ENCODE measurements at regions not wholly inside any gene's neighbourhood (a gene's known extent, or its start where the extent isn't known, plus 50 kb on each side); places are given as distances from the start of the nearest gene placed in this dataset.

DNA sequence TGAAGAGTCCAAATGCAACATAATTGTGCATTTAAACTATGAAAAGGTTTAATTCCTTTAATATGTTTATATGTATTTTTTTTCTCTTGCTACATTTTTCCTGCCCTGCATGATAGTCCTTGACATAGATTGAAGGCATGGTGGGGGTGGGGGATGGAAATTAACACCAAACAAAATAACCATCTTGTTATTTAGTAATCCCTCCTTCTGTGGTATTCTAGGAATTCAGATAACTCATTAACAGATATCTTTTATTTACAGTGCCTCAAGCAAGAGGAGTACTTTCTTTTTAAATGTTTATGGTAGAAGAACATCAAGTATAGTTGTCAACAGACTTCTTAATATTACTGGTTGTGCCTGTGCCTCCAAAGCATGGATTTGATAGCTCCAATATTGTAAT is 337.6 kb upstream of the SEMA3A start:
- no peaks in the 10 kb centered on the region for H3K79me2 ChIP-seq (ENCODE audit: insufficient read depth, low read length)
- no peaks in the 10 kb centered on the region for H3K4me1 ChIP-seq (ENCODE audit: insufficient read depth, low read length)
- DNase-seq = no peak

DNA sequence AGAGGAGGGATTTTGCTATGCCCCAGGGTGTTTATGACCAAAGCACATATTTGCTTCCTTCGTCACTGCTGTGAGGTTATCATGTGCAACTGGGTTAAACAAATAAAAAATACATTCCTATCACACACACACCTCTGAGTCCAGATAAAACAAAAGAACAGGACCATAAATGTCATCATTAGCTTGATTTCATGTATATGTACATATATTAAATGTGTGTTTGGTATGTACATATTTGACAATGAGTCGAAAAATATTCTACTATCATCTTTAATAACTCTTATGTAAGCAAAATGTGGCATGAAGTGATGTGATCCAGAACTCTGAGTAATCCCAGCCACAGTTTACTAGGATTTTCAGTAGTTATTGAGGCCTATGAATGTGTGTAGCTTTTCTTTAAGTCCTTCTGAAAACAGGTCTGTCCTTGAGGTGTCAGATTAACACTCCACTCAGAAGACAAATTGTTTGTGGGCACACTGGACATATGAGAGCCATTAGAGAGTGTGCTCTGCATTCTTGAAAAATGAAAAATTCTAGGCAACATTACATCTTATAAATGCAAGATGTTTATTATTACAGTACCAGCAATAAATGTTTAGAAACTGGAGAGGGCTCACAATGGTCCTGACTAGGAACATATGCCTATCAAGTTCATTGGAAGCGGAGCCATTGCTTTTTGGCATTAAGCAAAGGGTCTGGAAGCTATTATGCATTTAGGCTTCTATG is 335.1 kb upstream of the SEMA3A start:
- H3K4me3 ChIP-seq (ENCODE audit: low read depth in 1 of 2, low read length in 2 of 2) = no peak overlapping the region
- H2AFZ ChIP-seq (ENCODE audit: low read depth, low read length) = no peak overlapping the region
- no peaks in the 10 kb centered on the region for H4K20me1 ChIP-seq (ENCODE audit: insufficient read depth, low read length)
- H3K4me1 ChIP-seq (ENCODE audit: insufficient read depth, low read length) = no peaks in the 10 kb centered on the region
- TF ChIP-seq, protein P1, sequence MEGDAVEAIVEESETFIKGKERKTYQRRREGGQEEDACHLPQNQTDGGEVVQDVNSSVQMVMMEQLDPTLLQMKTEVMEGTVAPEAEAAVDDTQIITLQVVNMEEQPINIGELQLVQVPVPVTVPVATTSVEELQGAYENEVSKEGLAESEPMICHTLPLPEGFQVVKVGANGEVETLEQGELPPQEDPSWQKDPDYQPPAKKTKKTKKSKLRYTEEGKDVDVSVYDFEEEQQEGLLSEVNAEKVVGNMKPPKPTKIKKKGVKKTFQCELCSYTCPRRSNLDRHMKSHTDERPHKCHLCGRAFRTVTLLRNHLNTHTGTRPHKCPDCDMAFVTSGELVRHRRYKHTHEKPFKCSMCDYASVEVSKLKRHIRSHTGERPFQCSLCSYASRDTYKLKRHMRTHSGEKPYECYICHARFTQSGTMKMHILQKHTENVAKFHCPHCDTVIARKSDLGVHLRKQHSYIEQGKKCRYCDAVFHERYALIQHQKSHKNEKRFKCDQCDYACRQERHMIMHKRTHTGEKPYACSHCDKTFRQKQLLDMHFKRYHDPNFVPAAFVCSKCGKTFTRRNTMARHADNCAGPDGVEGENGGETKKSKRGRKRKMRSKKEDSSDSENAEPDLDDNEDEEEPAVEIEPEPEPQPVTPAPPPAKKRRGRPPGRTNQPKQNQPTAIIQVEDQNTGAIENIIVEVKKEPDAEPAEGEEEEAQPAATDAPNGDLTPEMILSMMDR (IDR thresholded peaks at IDR 0.05; ENCODE audit: borderline replicate concordance, extremely low read depth, low read length, poor library complexity, severe bottlenecking) = no peak
- TF ChIP-seq EZH2 (IDR thresholded peaks at IDR 0.05; ENCODE audit: borderline replicate concordance, low read depth, low read length, severe bottlenecking) = no peak
- DNase-seq (no peak), ATAC-seq (ENCODE audit: insufficient read depth, low read depth) (no peak)
- H3K36me3 ChIP-seq (ENCODE audit: insufficient read depth, low read length) = no peaks in the 10 kb centered on the region
- H3K4me2 ChIP-seq (ENCODE audit: insufficient read depth, low read length) = no peak overlapping the region
- no peaks in the 10 kb centered on the region for H3K27me3 ChIP-seq (ENCODE audit: insufficient read depth, low read length, poor library complexity)
- no peaks in the 10 kb centered on the region for H3K79me2 ChIP-seq (ENCODE audit: insufficient read depth, low read length)
- H3K9me3 ChIP-seq (ENCODE audit: insufficient read depth, low read length, severe bottlenecking) = no peaks in the 10 kb centered on the region
- no peak overlapping the region for H3K9ac ChIP-seq (ENCODE audit: low read depth, low read length)
- no peak overlapping the region for H3K27ac ChIP-seq (ENCODE audit: low read length)

More for the DNA sequence above, 337.6 kb upstream of the SEMA3A start:
- TF ChIP-seq, protein P1 (IDR thresholded peaks at IDR 0.05; ENCODE audit: borderline replicate concordance, extremely low read depth, low read length, poor library complexity, severe bottlenecking) = no peak
- TF ChIP-seq EZH2 (IDR thresholded peaks at IDR 0.05; ENCODE audit: borderline replicate concordance, low read depth, low read length, severe bottlenecking) = no peak
- no peak overlapping the region for H3K4me2 ChIP-seq (ENCODE audit: insufficient read depth, low read length)
- ATAC-seq (ENCODE audit: insufficient read depth, low read depth) = no peak
- no peak overlapping the region for H2AFZ ChIP-seq (ENCODE audit: low read depth, low read length)
- H4K20me1 ChIP-seq (ENCODE audit: insufficient read depth, low read length) = no peaks in the 10 kb centered on the region
- no peak overlapping the region for H3K27ac ChIP-seq (ENCODE audit: low read length)
- no peak overlapping the region for H3K4me3 ChIP-seq (ENCODE audit: low read depth in 1 of 2, low read length in 2 of 2)
- no peaks in the 10 kb centered on the region for H3K9me3 ChIP-seq (ENCODE audit: insufficient read depth, low read length, severe bottlenecking)
- no peaks in the 10 kb centered on the region for H3K36me3 ChIP-seq (ENCODE audit: insufficient read depth, low read length)
- no peak overlapping the region for H3K9ac ChIP-seq (ENCODE audit: low read depth, low read length)
- no peaks in the 10 kb centered on the region for H3K27me3 ChIP-seq (ENCODE audit: insufficient read depth, low read length, poor library complexity)

DNA sequence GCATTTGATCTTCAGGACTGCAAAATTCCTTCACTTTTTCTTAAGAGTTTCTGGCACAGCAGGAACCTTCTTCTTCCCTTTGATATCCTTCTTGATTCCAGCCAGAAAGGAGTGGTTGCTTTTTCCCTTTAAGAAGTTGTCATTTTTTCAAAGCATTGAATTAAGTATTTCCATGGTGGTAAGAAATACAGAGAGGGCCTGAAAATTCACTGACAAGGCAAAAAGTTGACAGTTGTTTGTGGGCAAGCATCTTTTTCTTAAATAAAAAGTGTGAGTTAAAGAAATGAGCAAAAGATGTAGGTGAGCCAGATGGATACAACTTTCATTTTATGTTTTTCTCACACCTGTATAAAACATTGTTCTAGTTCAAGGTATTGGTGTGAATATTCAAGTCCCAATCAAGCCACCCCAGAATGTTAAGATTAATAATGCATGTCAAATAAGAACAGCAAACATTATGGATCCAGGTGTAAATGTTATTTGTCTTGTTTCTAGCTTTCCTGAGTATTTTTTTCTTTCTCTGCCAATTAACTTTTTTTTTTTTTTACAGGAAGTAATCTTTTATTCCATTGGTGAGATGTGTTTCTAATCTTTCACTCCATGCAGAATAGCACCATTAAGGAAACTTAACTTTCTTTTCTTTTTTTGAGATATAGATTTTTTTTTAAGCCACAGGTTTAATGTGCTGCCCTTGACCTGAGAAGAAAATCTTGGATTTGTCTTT is 334.3 kb upstream of the SEMA3A start:
- Histone ChIP-seq H3K4me3 (ENCODE audit: low read depth in 1 of 2, low read length in 2 of 2) (no peak overlapping the region), H3K79me2 (ENCODE audit: insufficient read depth, low read length) (no peaks in the 10 kb centered on the region), H3K4me1 (ENCODE audit: insufficient read depth, low read length) (no peaks in the 10 kb centered on the region), H4K20me1 (ENCODE audit: insufficient read depth, low read length) (no peaks in the 10 kb centered on the region), H3K4me2 (ENCODE audit: insufficient read depth, low read length) (no peak overlapping the region), H3K27me3 (ENCODE audit: insufficient read depth, low read length, poor library complexity) (no peaks in the 10 kb centered on the region), H2AFZ (ENCODE audit: low read depth, low read length) (no peak overlapping the region), H3K9me3 (ENCODE audit: insufficient read depth, low read length, severe bottlenecking) (no peaks in the 10 kb centered on the region), H3K36me3 (ENCODE audit: insufficient read depth, low read length) (no peaks in the 10 kb centered on the region), H3K27ac (ENCODE audit: low read length) (no peak overlapping the region), H3K9ac (ENCODE audit: low read depth, low read length) (no peak overlapping the region)
- TF ChIP-seq, protein P1 (IDR thresholded peaks at IDR 0.05; ENCODE audit: borderline replicate concordance, extremely low read depth, low read length, poor library complexity, severe bottlenecking) = no peak
- no peak for TF ChIP-seq EZH2 (IDR thresholded peaks at IDR 0.05; ENCODE audit: borderline replicate concordance, low read depth, low read length, severe bottlenecking)
- DNase-seq (no peak), ATAC-seq (ENCODE audit: insufficient read depth, low read depth) (no peak)

All from DND-41 (cell line).